Body of pancreas (tissue), 4 donors: ENCODE measurements at regions not wholly inside any gene's neighbourhood (a gene's known extent, or its start where the extent isn't known, plus 50 kb on each side); places are given as distances from the start of the nearest gene placed in this dataset.

Experiments used
- ATAC-seq: fragments of 150-250 bp; one replicate; pipeline ENCODE4 v1.9.1; 2016
- DNase-seq, 4 donors: peaks; one replicate each; pipeline ENCODE4 v3.0.0-alpha.2; 2019
- H3K27ac ChIP-seq, 4 donors: fragments of 200-600 bp; sonication (generic); 1 replicate in 3 of 4; 2 replicates in 1 of 4; pipeline versions ENCODE4 v1.5.1 to v1.6.1; 2016 to 2019; ENCODE audit warnings: mild to moderate bottlenecking in 1 of 4, mixed read lengths in 1 of 4, moderate library complexity in 1 of 4
- H3K27me3 ChIP-seq, 2 donors: fragments of 200-600 bp; sonication (generic); one replicate each; pipeline ENCODE4 v1.6.0; 2016; ENCODE audit warnings: mild to moderate bottlenecking in 1 of 2
- H3K36me3 ChIP-seq, 2 donors: fragments of 200-600 bp; sonication (generic); replicated peaks in 1 of 2; 2 replicates each; pipeline ENCODE4 v1.5.1; 2016; ENCODE audit warnings: low read depth in 2 of 2; ENCODE audit not compliant: insufficient read depth in 1 of 2
- H3K4me1 ChIP-seq: fragments of 200-600 bp; sonication (generic); one replicate; pipeline ENCODE4 v1.6.0; 2016
- H3K4me3 ChIP-seq, 2 donors: fragments of 200-600 bp; sonication (generic); 1 replicate in 1 of 2; 2 replicates in 1 of 2; pipeline ENCODE4 v1.5.1; 2016 to 2019
- H3K9me3 ChIP-seq, 3 donors: fragments of 200-600 bp; sonication (generic); 1 replicate in 2 of 3; 2 replicates in 1 of 3; pipeline ENCODE4 v1.5.1; 2016
- POLR2A ChIP-seq, 3 donors: fragments of 450-650 bp; IDR thresholded peaks; one replicate each; pipeline ENCODE4 v1.6.1; 2016; ENCODE audit warnings: antibody characterized with exemption in 3 of 3, mild to moderate bottlenecking in 2 of 3
- WGBS, 2 donors: methylation state at CpG; one replicate each; pipeline ENCODE4 v1.1.5; 2017; 5-methylcytosine and 5-hydroxymethylcytosine counted together
- intact Hi-C: fragments of 100-400 bp; cut with DNase I; formaldehyde crosslinking; loops from one replicate; pipeline ENCODE4 v1.15.1; 2023
- TF ChIP-seq, protein P1 (sequence below), 7 experiments: fragments of 450-650 bp in 4 of 7; fragments of 200-600 bp in 3 of 7; sonication (generic) in 3 of 7; IDR thresholded peaks; one replicate each; pipeline ENCODE4 v1.5.1; 2016 to 2019; ENCODE audit warnings: antibody characterized with exemption in 7 of 7

DNA sequence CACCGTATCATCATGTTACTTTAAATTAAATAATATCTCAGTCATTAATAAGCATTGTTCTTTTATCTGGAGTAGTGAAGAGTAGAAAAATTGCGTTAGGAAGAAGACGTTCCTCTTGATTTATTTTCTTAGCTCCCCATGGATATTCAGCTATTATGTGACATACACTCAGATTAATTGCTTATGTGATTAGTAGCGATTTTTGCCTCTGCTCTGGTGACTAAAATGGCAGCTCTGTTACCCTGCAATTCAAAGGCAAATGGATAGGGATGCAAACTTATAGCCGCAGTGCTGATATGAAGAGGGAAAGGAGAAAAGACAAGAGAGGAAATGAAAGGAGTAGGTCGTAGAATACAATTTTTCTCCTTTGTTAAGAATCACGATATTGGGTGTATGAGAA, 188.4 kb upstream of the MALRD1 start:
- WGBS, 2 donors = 61 to 65% methylated on average over 7 of the region's 7 CpGs
- DNase-seq (no peak), ATAC-seq (no peak)
- intact Hi-C loops = no loop called here
- TF ChIP-seq POLR2A (IDR thresholded peaks at IDR 0.05) = no peak
- TF ChIP-seq, protein P1, sequence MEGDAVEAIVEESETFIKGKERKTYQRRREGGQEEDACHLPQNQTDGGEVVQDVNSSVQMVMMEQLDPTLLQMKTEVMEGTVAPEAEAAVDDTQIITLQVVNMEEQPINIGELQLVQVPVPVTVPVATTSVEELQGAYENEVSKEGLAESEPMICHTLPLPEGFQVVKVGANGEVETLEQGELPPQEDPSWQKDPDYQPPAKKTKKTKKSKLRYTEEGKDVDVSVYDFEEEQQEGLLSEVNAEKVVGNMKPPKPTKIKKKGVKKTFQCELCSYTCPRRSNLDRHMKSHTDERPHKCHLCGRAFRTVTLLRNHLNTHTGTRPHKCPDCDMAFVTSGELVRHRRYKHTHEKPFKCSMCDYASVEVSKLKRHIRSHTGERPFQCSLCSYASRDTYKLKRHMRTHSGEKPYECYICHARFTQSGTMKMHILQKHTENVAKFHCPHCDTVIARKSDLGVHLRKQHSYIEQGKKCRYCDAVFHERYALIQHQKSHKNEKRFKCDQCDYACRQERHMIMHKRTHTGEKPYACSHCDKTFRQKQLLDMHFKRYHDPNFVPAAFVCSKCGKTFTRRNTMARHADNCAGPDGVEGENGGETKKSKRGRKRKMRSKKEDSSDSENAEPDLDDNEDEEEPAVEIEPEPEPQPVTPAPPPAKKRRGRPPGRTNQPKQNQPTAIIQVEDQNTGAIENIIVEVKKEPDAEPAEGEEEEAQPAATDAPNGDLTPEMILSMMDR (IDR thresholded peaks at IDR 0.05) = no peak
- no peaks in the 10 kb centered on the region for H3K4me1 ChIP-seq
- H3K4me3 ChIP-seq = no peak overlapping the region
- H3K27ac ChIP-seq = no peak overlapping the region
- no peaks in the 10 kb centered on the region for H3K27me3 ChIP-seq
- no peaks in the 10 kb centered on the region for H3K36me3 ChIP-seq
- no peaks in the 10 kb centered on the region for H3K9me3 ChIP-seq

DNA sequence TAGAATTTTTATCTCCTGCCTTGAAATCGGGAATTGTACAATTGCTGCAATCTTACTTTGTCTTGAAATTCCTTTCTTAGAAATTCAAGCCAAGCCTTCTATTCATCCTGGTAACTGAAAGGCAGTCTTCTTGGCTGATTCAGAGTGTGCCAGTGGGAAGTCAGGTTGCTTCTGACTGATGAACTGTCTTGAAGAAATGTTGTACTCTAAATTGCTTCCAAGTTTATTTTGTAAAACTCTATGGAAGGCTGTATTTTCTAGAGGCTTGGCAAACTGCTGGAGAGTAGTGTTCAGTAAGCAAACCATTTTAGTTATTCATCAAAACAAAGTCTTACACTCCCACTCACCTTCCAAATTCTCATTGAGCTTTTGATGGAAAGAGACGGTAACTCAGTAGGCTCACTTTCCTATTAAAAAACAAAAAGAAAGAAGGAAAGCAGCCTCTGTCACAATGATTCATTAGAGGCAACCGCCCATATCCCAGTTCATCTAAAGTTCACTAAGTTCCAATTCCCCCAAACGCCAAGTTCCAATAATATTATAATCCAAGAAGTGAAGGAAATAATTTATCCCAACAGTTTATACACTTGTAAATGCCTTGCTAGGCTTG, 187.9 kb upstream of the MALRD1 start:
- no peaks in the 10 kb centered on the region for H3K4me1 ChIP-seq
- H3K9me3 ChIP-seq = no peaks in the 10 kb centered on the region
- H3K36me3 ChIP-seq = no peaks in the 10 kb centered on the region
- intact Hi-C loops = no loop called here
- TF ChIP-seq, protein P1 (IDR thresholded peaks at IDR 0.05) = no peak
- TF ChIP-seq POLR2A (IDR thresholded peaks at IDR 0.05) = no peak
- WGBS, 2 donors = 48 to 52% methylated on average over 4 of the region's 4 CpGs
- ATAC-seq (no peak), DNase-seq (no peak)
- no peaks in the 10 kb centered on the region for H3K27me3 ChIP-seq
- no peak overlapping the region for H3K4me3 ChIP-seq
- no peak overlapping the region for H3K27ac ChIP-seq

DNA sequence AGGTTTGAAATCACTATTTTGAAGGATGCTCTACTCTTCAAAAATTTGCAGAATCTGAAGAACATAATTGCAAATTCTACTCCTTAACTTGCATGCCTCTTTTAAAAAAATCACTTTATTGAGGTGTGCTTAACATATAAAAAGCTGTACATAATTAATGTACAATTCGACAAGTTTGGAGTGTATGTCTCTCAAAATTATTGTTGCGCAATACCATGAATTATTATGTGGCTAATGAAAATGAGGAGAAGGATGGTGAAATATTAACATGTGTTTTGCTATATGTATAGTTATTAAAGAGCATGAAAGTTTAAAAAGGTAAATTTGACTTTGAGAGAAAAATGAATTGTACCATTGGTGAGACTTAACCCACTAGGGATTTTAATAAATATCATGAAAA, 187.2 kb upstream of the MALRD1 start:
- H3K9me3 ChIP-seq = no peaks in the 10 kb centered on the region
- H3K27ac ChIP-seq = no peak overlapping the region
- WGBS, 2 donors = 81 to 89% methylated on average over 2 of the region's 2 CpGs
- DNase-seq = no peak
- no peaks in the 10 kb centered on the region for H3K4me1 ChIP-seq
- no peak for TF ChIP-seq POLR2A (IDR thresholded peaks at IDR 0.05)
- TF ChIP-seq, protein P1 (IDR thresholded peaks at IDR 0.05) = no peak
- H3K27me3 ChIP-seq = no peaks in the 10 kb centered on the region
- no peak overlapping the region for H3K4me3 ChIP-seq
- no peaks in the 10 kb centered on the region for H3K36me3 ChIP-seq
- ATAC-seq = no peak
- intact Hi-C loops = no loop called here

DNA sequence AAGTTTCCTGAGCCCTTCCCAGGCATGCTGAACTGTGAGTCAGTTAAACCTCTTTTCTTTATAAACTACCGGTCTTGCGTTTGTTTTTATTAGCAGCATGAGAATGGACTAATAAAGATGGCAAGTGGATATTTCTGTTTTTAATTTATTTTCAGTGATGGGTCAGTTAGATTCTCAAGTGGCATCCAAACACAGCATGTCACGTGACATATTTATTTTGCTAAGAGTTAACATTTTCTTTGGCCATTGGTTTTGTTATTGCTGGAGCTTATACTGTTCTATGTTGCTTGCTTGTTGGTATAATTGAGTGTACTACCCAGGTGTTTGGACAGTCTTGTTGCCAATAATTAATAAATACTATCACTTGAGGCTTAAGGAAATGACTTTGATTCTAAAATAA, 181.7 kb upstream of the MALRD1 start:
- H3K9me3 ChIP-seq = no peaks in the 10 kb centered on the region
- H3K27ac ChIP-seq = no peak overlapping the region
- no peaks in the 10 kb centered on the region for H3K27me3 ChIP-seq
- H3K4me3 ChIP-seq = no peak overlapping the region
- intact Hi-C loops = no loop called here
- ATAC-seq = no peak
- no peaks in the 10 kb centered on the region for H3K4me1 ChIP-seq
- no peak for DNase-seq
- no peak for TF ChIP-seq POLR2A (IDR thresholded peaks at IDR 0.05)
- TF ChIP-seq, protein P1 (IDR thresholded peaks at IDR 0.05) = no peak
- no peaks in the 10 kb centered on the region for H3K36me3 ChIP-seq
- 70 to 71% methylated on average over 3 of the region's 3 CpGs for WGBS, 2 donors

DNA sequence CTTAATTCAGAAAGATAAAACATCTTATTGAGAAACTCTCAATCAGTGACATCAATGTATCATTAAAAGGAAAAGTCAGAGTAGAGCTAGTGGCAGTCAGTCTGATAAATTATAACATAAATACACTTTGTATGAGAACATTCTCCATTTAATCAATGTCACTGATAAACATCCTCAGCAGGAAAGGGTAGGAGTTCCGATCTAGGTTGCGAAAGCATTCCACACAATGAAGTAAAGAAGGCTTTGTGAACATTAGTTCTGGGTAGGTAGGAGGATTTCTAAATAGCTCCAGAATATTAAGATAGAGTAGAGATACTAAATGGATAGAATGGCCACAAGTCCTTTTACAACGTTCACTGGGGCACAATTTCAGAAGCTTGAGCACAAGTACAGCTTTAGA, 179.7 kb upstream of the MALRD1 start:
- intact Hi-C loops = no loop called here
- Histone ChIP-seq H3K36me3 (no peaks in the 10 kb centered on the region), H3K27me3 (no peaks in the 10 kb centered on the region), H3K4me3 (no peak overlapping the region), H3K4me1 (no peaks in the 10 kb centered on the region), H3K27ac (no peak overlapping the region), H3K9me3 (no peaks in the 10 kb centered on the region)
- DNase-seq (no peak), ATAC-seq (no peak)
- TF ChIP-seq, protein P1 (IDR thresholded peaks at IDR 0.05) = no peak
- no peak for TF ChIP-seq POLR2A (IDR thresholded peaks at IDR 0.05)
- WGBS, 2 donors = 30 to 31% methylated on average over 3 of the region's 3 CpGs
